Neural progenitor cell (in vitro differentiated cells): ENCODE measurements at regions not wholly inside any gene's neighbourhood (a gene's known extent, or its start where the extent isn't known, plus 50 kb on each side); places are given as distances from the start of the nearest gene placed in this dataset.

ENCODE experiments used
- CTCF ChIP-seq: fragments of 200-600 bp; sonication (generic); IDR thresholded peaks from 2 replicates; pipeline ENCODE4 v1.5.1; 2017; ENCODE audit warnings: antibody characterized with exemption, mild to moderate bottlenecking
- EZH2 ChIP-seq: fragments of 200-600 bp; sonication (generic); IDR thresholded peaks from 2 replicates; pipeline ENCODE4 v1.6.1; 2017; ENCODE audit warnings: antibody characterized with exemption, mild to moderate bottlenecking, moderate library complexity
- EZH2phosphoT487 ChIP-seq: fragments of 200-600 bp; sonication (generic); IDR thresholded peaks from 2 replicates; pipeline ENCODE4 v1.6.1; 2017; ENCODE audit warnings: antibody characterized with exemption

GRCh38 chr4:79678472-79679202 is 270.6 kb upstream of the GK2 start:
- TF ChIP-seq CTCF (no peak), EZH2phosphoT487 (no peak), EZH2 (no peak)
